IPS DF 4.7 (cell line): ENCODE measurements at regions not wholly inside any gene's neighbourhood (a gene's known extent, or its start where the extent isn't known, plus 50 kb on each side); places are given as distances from the start of the nearest gene placed in this dataset.

Source experiments
- DNase-seq: peaks from one replicate; pipeline ENCODE4 v3.0.0-alpha.2; 2013; ENCODE audit warnings: low spot score; ENCODE audit errors: extremely low read depth

DNA sequence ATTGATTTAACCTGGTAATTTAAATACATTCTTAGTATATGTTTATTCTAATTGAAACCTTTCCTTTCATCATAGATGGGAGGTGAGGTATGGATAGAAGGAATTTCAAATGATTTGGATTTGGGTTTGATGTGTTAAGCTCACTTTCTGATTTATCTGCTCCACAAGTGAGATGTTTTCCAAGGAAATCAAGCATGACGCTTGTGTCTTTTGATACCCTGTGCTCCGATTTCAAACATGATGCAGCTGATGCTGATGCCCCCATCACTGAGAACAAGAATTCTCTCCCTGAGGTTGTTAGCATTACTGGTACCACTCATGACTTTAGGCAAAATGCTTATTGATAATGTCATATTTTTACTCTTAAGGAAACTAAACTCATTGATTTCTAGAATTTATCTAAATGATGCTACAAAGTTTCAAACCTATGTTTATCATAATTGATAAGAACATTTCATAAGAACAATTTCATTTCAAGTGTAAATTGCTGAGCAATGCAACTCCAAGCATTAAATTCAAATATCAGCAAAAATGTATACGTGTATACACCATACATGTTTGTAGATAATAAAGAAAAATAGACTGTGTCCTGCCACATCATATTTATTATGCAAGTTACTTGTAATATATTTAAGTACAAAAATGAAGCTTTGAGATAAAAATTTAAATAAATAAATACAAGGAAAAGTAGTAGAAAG is 75.5 kb upstream of the LRIG3 start:
- no peak for DNase-seq

DNA sequence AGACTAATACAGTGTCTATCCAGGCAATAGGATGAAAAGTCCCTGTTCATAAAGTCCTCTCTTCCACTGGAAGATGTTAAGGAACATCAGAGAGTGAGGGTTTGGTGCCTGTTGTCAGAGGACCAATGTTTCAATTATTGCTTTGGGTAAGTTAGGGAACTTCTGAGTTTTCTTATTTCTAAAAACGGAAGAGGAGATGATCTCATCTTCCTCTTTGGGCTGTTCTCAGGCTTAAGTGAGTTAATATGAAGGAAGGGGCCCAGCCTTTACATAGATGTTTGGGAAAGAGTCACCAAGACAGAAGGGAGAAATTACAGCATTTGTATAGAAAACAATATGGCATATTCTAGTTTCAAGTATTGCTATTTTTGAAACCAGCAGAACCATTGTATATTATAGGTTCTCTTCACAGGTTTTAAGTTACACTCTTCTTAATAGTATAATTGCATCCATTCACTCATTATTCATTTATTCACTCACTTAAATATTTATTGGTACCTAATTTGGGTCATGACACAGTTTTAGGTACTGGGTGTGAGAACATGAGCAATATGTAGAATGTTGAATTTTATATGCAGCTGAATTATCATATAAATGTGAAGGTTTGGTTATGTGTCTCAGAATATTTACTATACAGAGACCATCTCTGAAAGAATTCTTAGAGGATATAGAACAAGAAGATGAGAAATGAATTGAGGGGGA is 68.5 kb upstream of the LRIG3 start:
- DNase-seq: no peak

DNA sequence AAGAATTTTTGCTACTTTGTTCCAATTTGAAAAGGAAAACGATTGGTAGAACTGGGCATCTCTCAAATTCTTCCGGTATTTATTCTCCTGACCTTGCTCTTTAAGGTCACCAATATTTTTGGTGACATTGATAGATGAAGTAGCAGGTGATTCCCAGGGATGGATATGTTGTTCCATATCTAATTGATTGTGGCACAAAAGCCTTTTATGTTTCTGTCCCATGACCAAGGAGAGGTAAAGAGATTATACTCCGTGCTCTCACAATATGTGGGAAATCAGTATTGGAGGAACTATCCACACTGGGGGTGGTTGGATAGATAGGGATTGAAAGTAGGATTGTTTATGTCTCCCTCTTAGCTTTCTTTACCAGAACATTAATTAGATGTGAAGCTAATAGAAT is 61.7 kb upstream of the LRIG3 start:
- DNase-seq: no peak

DNA sequence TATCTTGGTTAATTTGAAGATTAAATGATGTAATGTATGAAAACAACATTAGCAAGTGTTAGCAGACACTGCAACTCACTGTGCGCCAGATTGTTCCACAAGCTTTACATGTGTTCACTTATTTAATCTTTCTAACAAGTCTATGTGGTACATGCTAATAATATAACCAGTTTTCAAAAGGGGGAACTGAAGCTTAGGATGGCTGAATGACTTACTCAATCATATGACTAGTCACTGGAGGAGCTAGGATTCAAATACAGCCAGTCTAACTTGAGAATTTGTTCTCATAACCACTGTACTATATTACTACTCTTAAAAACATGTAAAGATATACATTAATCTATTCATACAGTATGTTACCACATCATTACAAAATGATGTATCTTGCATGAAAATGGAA is 60.5 kb upstream of the LRIG3 start:
- DNase-seq: no peak

DNA sequence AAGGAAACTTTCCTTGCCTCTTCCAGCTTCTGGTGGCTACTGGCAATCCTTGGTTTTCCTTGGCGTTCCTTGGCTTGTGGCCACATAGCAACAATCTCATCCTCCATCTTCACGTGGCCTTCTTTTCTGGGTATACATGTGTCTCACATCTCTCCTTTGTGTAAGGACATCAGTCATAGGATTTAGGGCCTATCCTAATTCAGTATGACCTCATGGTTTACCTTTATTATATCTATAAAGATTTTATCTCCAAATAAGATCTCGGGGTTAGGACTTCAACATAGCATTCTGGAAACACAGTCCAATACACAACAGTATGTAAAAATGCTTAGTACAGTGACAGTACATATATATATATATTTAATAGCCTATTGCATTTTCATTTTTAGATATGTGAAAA is 58.4 kb upstream of the LRIG3 start:
- DNase-seq: no peak

DNA sequence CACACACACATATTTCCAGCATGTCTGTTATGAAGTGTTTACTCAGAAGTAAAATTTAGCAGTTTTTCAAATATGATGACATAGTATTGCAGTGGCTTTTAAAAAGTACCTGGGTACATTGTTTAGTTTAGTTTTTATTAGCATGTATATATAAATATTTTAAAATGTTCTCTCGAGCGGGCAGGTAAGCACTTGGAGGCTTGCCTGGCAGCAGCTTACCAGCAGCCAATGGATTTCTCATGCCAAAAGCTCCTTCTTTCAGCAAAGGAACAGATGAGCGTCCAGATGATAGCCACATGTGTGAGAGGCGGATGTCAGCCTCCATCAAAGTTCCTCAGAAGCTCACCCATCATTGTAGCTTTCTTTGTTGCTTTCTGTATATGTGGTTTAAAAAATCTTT is 57.2 kb upstream of the LRIG3 start:
- DNase-seq: no peak

DNA sequence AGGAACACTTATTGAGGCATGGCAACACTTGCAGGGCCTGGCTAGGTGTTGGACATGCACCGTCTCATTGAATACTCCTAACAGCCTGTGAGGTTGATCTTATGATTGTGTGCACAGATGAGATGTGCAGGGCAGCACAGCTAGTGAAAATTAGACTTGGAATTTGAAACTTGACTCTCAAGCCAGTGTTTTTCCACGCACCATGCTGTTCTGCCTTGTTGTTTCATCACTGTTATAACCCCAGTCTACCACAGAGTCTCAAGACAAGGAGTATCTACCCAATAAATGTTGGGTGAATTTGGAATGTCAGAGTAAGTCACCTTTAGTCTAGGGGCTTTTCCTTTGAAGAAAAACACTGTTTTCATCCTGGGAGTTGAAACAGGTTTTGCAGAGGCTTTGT is 55.8 kb upstream of the LRIG3 start:
- DNase-seq: no peak
